GM12891 (cell line): ENCODE measurements at regions not wholly inside any gene's neighbourhood (a gene's known extent, or its start where the extent isn't known, plus 50 kb on each side); places are given as distances from the start of the nearest gene placed in this dataset.

Experiments used
- DNase-seq: peaks from one replicate; pipeline ENCODE4 v3.0.0; 2011; ENCODE audit warnings: low spot score; ENCODE audit not compliant: insufficient read length
- FAIRE-seq: peaks from 2 replicates; lab custom pipeline; 2011; peaks lifted over from hg19 to GRCh38; lab: Jason Lieb, UNC
- PAX5 ChIP-seq: IDR thresholded peaks from 2 replicates; pipeline ENCODE4 v1.6.1; 2011; ENCODE audit warnings: low read length, moderate library complexity, mild to moderate bottlenecking; ENCODE audit not compliant: insufficient read depth, severe bottlenecking
- POLR2A ChIP-seq: IDR thresholded peaks from 2 replicates; pipeline ENCODE4 v1.6.1; 2011; ENCODE audit warnings: low read depth, low read length, control low read depth
- POLR2AphosphoS5 ChIP-seq: IDR thresholded peaks from 2 replicates; pipeline ENCODE4 v1.6.1; 2011; ENCODE audit warnings: low read depth, low read length, control low read depth
- POU2F2 ChIP-seq: IDR thresholded peaks from 2 replicates; pipeline ENCODE4 v1.6.1; 2011; ENCODE audit warnings: low read depth, mild to moderate bottlenecking, control low read depth, low read length, moderate library complexity
- SPI1 ChIP-seq: IDR thresholded peaks from 2 replicates; pipeline ENCODE4 v1.6.1; 2011; ENCODE audit warnings: low read depth, low read length, control low read depth
- TAF1 ChIP-seq: IDR thresholded peaks from 2 replicates; pipeline ENCODE4 v1.6.1; 2011; ENCODE audit warnings: low read depth, low read length, control low read depth

DNA sequence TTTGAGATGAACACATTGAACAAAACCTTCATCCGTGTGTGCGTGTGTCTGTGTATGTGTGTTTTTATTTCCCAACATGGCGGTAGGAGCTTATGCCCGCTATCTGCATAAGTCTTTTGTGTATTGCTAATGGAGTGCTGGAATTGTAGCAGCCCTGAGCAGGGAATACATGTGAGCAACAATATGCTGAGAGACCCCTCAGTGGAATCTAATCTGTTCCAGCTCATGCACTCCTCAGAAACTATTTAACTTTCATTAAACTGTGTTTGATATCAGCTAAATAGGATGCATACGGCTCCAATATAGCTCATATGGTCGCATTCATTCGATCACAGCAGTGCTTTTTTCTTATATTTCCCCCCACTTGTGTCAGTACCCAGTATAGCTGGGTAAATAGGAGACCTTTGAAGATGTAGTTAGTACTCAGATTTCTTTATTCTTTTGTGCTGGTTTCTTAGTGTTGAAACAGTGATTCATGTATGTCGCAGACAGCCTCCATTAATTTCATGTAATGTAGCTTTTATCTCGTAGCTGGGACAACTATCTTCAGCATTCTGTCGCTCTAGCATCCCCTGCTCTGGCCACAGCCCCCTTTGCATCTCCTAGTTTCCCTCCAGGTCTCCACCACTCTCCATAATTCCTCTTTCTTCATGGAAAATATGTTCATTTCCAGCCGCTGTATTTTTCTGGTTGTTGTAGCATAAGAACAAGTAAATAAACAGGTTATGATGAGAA lies 891.2 kb downstream of the BCL11A start:
- DNase-seq (no peak), FAIRE-seq (no peak)
- no peak for TF ChIP-seq SPI1
- no peak for TF ChIP-seq TAF1
- no peak for TF ChIP-seq POLR2AphosphoS5
- TF ChIP-seq POU2F2: no peak
- no peak for TF ChIP-seq PAX5
- no peak for TF ChIP-seq POLR2A

DNA sequence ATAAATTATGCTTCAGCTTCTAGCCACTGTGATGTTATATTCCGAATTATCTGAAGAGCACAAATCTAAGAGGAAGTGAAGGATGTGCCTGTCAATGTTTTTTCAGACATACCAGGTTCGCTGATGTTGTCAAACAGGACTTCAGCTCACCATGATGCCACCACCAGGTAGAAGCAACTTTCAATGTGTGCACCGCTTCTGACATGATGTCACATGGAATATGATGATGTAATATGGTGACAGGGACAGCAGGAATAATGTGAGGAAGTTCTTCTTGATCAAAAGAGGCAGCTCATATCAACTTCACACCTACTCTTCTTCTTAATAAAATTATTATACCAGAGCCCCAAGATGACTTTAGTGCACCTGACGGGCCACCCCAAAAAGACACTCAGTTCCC lies 893.2 kb downstream of the BCL11A start:
- FAIRE-seq (no peak), DNase-seq (no peak)
- TF ChIP-seq POU2F2 (no peak), POLR2AphosphoS5 (no peak), SPI1 (no peak), PAX5 (no peak), POLR2A (no peak), TAF1 (no peak)

DNA sequence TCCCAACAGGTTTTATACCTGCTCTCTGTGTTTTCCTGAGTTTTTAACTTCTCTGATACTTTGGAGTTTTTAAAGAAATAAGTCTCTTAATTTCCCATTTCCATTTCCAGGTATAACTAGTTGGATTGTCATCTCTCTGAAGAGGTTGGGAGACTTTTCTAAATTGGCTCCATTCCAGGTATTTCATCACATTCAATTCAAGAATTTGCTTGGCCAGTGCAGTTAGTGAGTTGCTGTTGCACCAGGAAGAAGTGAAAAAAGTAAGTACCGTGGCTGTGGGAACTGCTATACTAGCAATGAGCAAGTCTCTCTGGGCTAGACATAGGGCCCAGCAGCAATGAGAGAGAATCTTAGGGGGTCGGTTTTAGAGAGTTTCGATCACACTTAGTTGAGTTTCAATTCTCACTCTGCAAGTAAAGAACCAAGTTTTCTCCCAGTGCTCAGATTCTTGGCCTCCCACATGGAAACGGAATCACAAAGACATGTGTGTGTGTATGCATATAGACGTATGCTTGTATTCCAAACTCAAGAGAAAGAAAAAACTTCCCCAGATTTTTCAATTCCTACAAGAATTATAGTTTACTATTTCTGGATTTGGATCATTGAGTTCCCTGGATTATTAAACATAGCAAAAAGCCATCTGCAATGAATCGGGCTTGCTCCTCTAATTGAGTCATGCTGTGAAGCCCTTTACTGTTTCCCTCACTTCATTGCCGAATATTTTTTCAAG lies 894.4 kb downstream of the BCL11A start:
- no peak for DNase-seq
- TF ChIP-seq POLR2AphosphoS5: no peak
- FAIRE-seq: no peak

GRCh38 chr2:59655809-59656208 lies 897.6 kb downstream of the BCL11A start:
- TF ChIP-seq POLR2AphosphoS5 (no peak), SPI1 (no peak), TAF1 (no peak)
- no peak for FAIRE-seq
- no peak for DNase-seq

DNA sequence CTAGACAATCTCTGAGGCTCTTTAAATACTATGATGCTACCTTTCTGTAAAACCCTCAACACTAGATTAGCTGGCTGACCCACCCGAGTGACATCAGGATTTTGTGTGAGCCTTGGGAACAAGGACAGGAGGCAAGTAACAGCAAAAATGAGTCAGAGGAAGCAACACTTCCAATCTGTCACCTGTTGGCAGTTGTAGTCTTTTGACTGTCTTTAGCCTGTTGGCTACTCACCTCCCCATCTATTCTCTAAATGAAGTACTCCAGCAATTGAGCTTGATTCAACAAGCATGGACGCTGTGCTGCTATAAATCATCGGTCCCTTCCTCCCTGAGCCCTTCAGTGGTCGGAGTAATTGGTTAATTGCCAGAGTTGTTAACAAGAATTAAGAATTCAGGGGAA lies 898.7 kb downstream of the BCL11A start:
- DNase-seq: no peak
- no peak for FAIRE-seq
- TF ChIP-seq POLR2AphosphoS5 (no peak), POU2F2 (no peak), SPI1 (no peak), TAF1 (no peak)

- DNase-seq (no peak), FAIRE-seq (no peak)
- TF ChIP-seq POU2F2: no peak
- no peak for TF ChIP-seq POLR2AphosphoS5
- no peak for TF ChIP-seq POLR2A
- TF ChIP-seq TAF1: no peak
- no peak for TF ChIP-seq PAX5
- TF ChIP-seq SPI1: no peak
These were observed 900.3 kb downstream of the BCL11A start for GRCh38 chr2:59653164-59653563.

DNA sequence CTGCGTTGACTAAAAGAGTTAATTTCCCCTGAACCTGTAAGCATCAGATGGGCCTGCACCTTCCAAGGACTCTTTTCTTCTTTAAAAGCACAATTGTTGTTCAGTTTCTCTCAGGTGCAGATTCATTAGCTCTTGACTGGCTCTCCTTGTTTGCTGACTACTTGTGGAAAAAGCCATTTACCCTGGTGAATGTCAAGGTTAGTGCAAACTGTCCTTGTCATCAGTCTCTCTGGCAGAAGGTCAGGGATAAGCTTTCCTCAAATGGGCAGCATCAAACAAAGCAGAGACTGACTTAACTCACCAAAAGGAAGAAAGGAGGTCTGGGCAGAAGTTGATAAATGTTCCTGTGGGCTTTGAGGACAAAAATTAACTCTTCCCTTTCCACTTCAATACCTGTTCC lies 922.7 kb downstream of the BCL11A start:
- FAIRE-seq (no peak), DNase-seq (no peak)
- TF ChIP-seq POLR2A: no peak
- TF ChIP-seq POLR2AphosphoS5: no peak
- TF ChIP-seq POU2F2: no peak
- no peak for TF ChIP-seq SPI1

GRCh38 chr2:59627599-59627998 lies 925.9 kb downstream of the BCL11A start:
- no peak for FAIRE-seq
- TF ChIP-seq TAF1 (no peak), PAX5 (no peak), POU2F2 (no peak), POLR2A (no peak), POLR2AphosphoS5 (no peak)
- DNase-seq: no peak

GRCh38 chr2:59622599-59623308 lies 930.7 kb downstream of the BCL11A start:
- FAIRE-seq: no peak
- no peak for TF ChIP-seq POLR2A
- TF ChIP-seq PAX5: no peak
- no peak for TF ChIP-seq TAF1
- DNase-seq: no peak

GRCh38 chr2:59604123-59604522 lies 949.3 kb downstream of the BCL11A start:
- TF ChIP-seq POU2F2 (no peak), PAX5 (no peak), TAF1 (no peak)
- no peak for FAIRE-seq

More at GRCh38 chr2:59604123-59604522, 949.3 kb downstream of the BCL11A start:
- no peak for DNase-seq
